IMR-90 (cell line): ENCODE measurements at regions not wholly inside any gene's neighbourhood (a gene's known extent, or its start where the extent isn't known, plus 50 kb on each side); places are given as distances from the start of the nearest gene placed in this dataset.

Experiments
- ATAC-seq: fragments of 200-7000 bp; cut with Tn5 transposase; 2 replicates; pipeline ENCODE4 v1.9.1; 2020; ENCODE audit warnings: low read depth, mild to moderate bottlenecking, moderate library complexity
- BruUV-seq: library from RNA; stranded (reverse); fragments of 400-500 nt; replicated peaks from 2 replicates; lab custom pipeline; 2021; lab: Mats Ljungman, UMichigan
- CTCF ChIA-PET: fragments of 300-600 bp; formaldehyde crosslinking; extraction: SDS; loops from one replicate; lab custom pipeline; 2021; ENCODE audit warnings: antibody characterized with exemption; lab: Yijun Ruan, JAX
- POLR2A ChIA-PET: fragments of 300-600 bp; sonication (Branson Sonifier 250); formaldehyde crosslinking; loops from one replicate; lab custom pipeline; 2022; ENCODE audit warnings: antibody characterized with exemption; ENCODE audit not compliant: unreplicated experiment; lab: Charles Lee
- DNase-seq: peaks from one replicate; pipeline ENCODE4 v3.0.0; 2013
- H2AFZ ChIP-seq: replicated peaks from 2 replicates; pipeline ENCODE3; 2013; ENCODE audit warnings: low read length, mild to moderate bottlenecking; ENCODE audit not compliant: poor library complexity
- H2AK5ac ChIP-seq: 2 replicates; pipeline ENCODE4 v1.6.1; 2013; ENCODE audit warnings: low read depth, low read length, inconsistent platforms
- H2AK9ac ChIP-seq: replicated peaks from 2 replicates; pipeline ENCODE3; 2013; ENCODE audit warnings: mild to moderate bottlenecking, low read depth, low read length, moderate library complexity; ENCODE audit not compliant: poor library complexity
- H2BK120ac ChIP-seq: 2 replicates; pipeline ENCODE4 v1.6.1; 2013; ENCODE audit warnings: low read depth, low read length, inconsistent platforms
- H2BK15ac ChIP-seq: 3 replicates; pipeline ENCODE4 v1.6.1; 2013; ENCODE audit warnings: low read depth, low read length, inconsistent platforms
- H2BK20ac ChIP-seq: 2 replicates; pipeline ENCODE4 v1.6.1; 2013; ENCODE audit warnings: low read depth, mild to moderate bottlenecking, inconsistent platforms, low read length, moderate library complexity
- H2BK5ac ChIP-seq: 2 replicates; pipeline ENCODE4 v1.6.1; 2013; ENCODE audit warnings: mild to moderate bottlenecking, low read depth, low read length, inconsistent platforms; ENCODE audit not compliant: poor library complexity, severe bottlenecking
- H3K14ac ChIP-seq: replicated peaks from 2 replicates; pipeline ENCODE4 v1.6.1; 2013; ENCODE audit warnings: low read depth, low read length, inconsistent platforms
- H3K18ac ChIP-seq: 2 replicates; pipeline ENCODE4 v1.6.1; 2013; ENCODE audit warnings: low read depth, low read length, control low read depth
- H3K23ac ChIP-seq: 2 replicates; pipeline ENCODE4 v1.6.1; 2013; ENCODE audit warnings: low read depth, low read length, inconsistent platforms
- H3K27ac ChIP-seq: 2 replicates; pipeline ENCODE4 v1.5.1; 2013; ENCODE audit warnings: mild to moderate bottlenecking, control low read depth, low read length; ENCODE audit not compliant: insufficient read depth
- H3K27me3 ChIP-seq: 2 replicates; pipeline ENCODE4 v1.6.1; 2013; ENCODE audit warnings: low read length; ENCODE audit not compliant: control insufficient read depth, insufficient read depth
- H3K36me3 ChIP-seq: 2 replicates; pipeline ENCODE4 v1.6.1; 2013; ENCODE audit warnings: low read length, mixed read lengths; ENCODE audit not compliant: control insufficient read depth, insufficient read depth
- H3K4ac ChIP-seq: 2 replicates; pipeline ENCODE4 v1.6.1; 2013; ENCODE audit warnings: low read depth, low read length, inconsistent platforms
- H3K4me1 ChIP-seq: 2 replicates; pipeline ENCODE4 v1.6.1; 2013; ENCODE audit warnings: low read length, mixed read lengths; ENCODE audit not compliant: control insufficient read depth, insufficient read depth
- H3K4me2 ChIP-seq: 2 replicates; pipeline ENCODE4 v1.6.1; 2013; ENCODE audit warnings: low read depth, mild to moderate bottlenecking, control low read depth, low read length, moderate library complexity
- H3K4me3 ChIP-seq: 2 replicates; pipeline ENCODE4 v1.5.1; 2013; ENCODE audit warnings: low read depth, mild to moderate bottlenecking, control low read depth, low read length, moderate library complexity; ENCODE audit not compliant: insufficient read depth
- H3K56ac ChIP-seq: 2 replicates; pipeline ENCODE4 v1.6.1; 2013; ENCODE audit warnings: low read length, inconsistent platforms; ENCODE audit not compliant: insufficient read depth; ENCODE audit errors: extremely low read depth
- H3K79me1 ChIP-seq, 2 experiments: 2 replicates each; pipeline ENCODE4 v1.6.1; 2013; ENCODE audit warnings: low read length in 2 of 2, inconsistent platforms in 1 of 2, low read depth in 1 of 2
- H3K9ac ChIP-seq: 2 replicates; pipeline ENCODE4 v1.6.1; 2013; ENCODE audit warnings: low read depth, low read length, control low read depth
- H3K9me1 ChIP-seq: 2 replicates; pipeline ENCODE4 v1.6.1; 2013; ENCODE audit warnings: low read length, inconsistent platforms; ENCODE audit not compliant: insufficient read depth
- H3K9me3 ChIP-seq: 2 replicates; pipeline ENCODE4 v1.6.1; 2013; ENCODE audit warnings: low read length; ENCODE audit not compliant: control insufficient read depth, insufficient read depth
- H4K20me1 ChIP-seq: 2 replicates; pipeline ENCODE4 v1.6.1; 2013; ENCODE audit warnings: low read length, inconsistent platforms; ENCODE audit not compliant: insufficient read depth
- H4K5ac ChIP-seq: 2 replicates; pipeline ENCODE4 v1.6.1; 2013; ENCODE audit warnings: mild to moderate bottlenecking, low read depth, low read length, control low read depth
- H4K8ac ChIP-seq, 2 experiments: 2 replicates each; pipeline ENCODE4 v1.6.1; 2013; ENCODE audit warnings: low read depth in 2 of 2, low read length in 2 of 2, control low read depth in 1 of 2, inconsistent platforms in 1 of 2
- H4K91ac ChIP-seq: 2 replicates; pipeline ENCODE4 v1.6.1; 2013; ENCODE audit warnings: low read depth, low read length, inconsistent platforms; ENCODE audit not compliant: insufficient read depth
- BHLHE40 ChIP-seq: fragments of 150-350 bp; IDR thresholded peaks from 2 replicates; pipeline ENCODE4 v1.6.1; 2016; ENCODE audit warnings: mild to moderate bottlenecking, low read depth, low read length
- CEBPB ChIP-seq: IDR thresholded peaks from 2 replicates; pipeline ENCODE4 v1.6.1; 2012; ENCODE audit warnings: low read depth, low read length, improper control_type of control experiment
- CHD1 ChIP-seq: IDR thresholded peaks from 2 replicates; pipeline ENCODE4 v1.6.1; 2012; ENCODE audit warnings: low read depth, low read length, improper control_type of control experiment
- CTCF ChIP-seq: conservative IDR thresholded peaks from 2 replicates; pipeline ENCODE4 v1.5.1; 2012; ENCODE audit warnings: mild to moderate bottlenecking, low read depth, low read length, improper control_type of control experiment
- ELK1 ChIP-seq: fragments of 150-350 bp; IDR thresholded peaks from 2 replicates; pipeline ENCODE4 v1.6.1; 2016; ENCODE audit warnings: low read depth, mild to moderate bottlenecking, low read length, moderate library complexity, borderline replicate concordance
- FOS ChIP-seq: fragments of 150-350 bp; IDR thresholded peaks from 2 replicates; pipeline ENCODE4 v1.6.1; 2016; ENCODE audit warnings: low read depth, low read length
- MAFK ChIP-seq: IDR thresholded peaks from 2 replicates; pipeline ENCODE4 v1.6.1; 2012; ENCODE audit warnings: low read depth, low read length, improper control_type of control experiment
- MAZ ChIP-seq: IDR thresholded peaks from 2 replicates; pipeline ENCODE4 v1.6.1; 2012; ENCODE audit warnings: low read depth, mild to moderate bottlenecking, low read length, improper control_type of control experiment, moderate library complexity, borderline replicate concordance
- MXI1 ChIP-seq: IDR thresholded peaks from 2 replicates; pipeline ENCODE4 v1.6.1; 2012; ENCODE audit warnings: low read depth, mild to moderate bottlenecking, low read length, moderate library complexity, borderline replicate concordance
- NFE2L2 ChIP-seq: fragments of 150-350 bp; IDR thresholded peaks from 2 replicates; pipeline ENCODE4 v1.6.1; 2016; ENCODE audit warnings: low read depth, mild to moderate bottlenecking, low read length
- POLR2A ChIP-seq: IDR thresholded peaks from 2 replicates; pipeline ENCODE4 v1.6.1; 2012; ENCODE audit warnings: mild to moderate bottlenecking, low read depth, low read length
- RAD21 ChIP-seq: IDR thresholded peaks from 2 replicates; pipeline ENCODE4 v1.6.1; 2012; ENCODE audit warnings: low read length, improper control_type of control experiment
- RFX5 ChIP-seq: IDR thresholded peaks from 2 replicates; pipeline ENCODE4 v1.8.0; 2012; ENCODE audit warnings: low read depth, mild to moderate bottlenecking, low read length, moderate library complexity
- SMC3 ChIP-seq: fragments of 150-350 bp; IDR thresholded peaks from 2 replicates; pipeline ENCODE4 v1.6.1; 2016; ENCODE audit warnings: low read depth, mild to moderate bottlenecking, antibody characterized with exemption, low read length, moderate library complexity
- USF2 ChIP-seq: fragments of 150-350 bp; IDR thresholded peaks from 2 replicates; pipeline ENCODE4 v1.6.1; 2017; ENCODE audit warnings: mild to moderate bottlenecking, antibody characterized with exemption, low read length, low read depth
- WGBS, 2 experiments: methylation state at CpG; one replicate each; pipeline versions ENCODE4 v1.1.5 to v1.1.7; 2013; ENCODE audit warnings: missing lambda C conversion rate in 2 of 2; ENCODE audit not compliant: insufficient read length in 1 of 2; ENCODE audit errors: extremely low coverage in 2 of 2; 5-methylcytosine and 5-hydroxymethylcytosine counted together
- dilution Hi-C: fragments of 300-500 bp; cut with HindIII; formaldehyde crosslinking; loops from one replicate; pipeline ENCODE4 v1.14.3; 2018; ENCODE audit warnings: low sequenced_read_pairs; ENCODE audit not compliant: unreplicated experiment
- in situ Hi-C: fragments of 300-500 bp; cut with MboI; formaldehyde crosslinking; loops from 3 replicates; pipeline ENCODE4 v1.14.3; 2019; ENCODE audit warnings: low sequenced_read_pairs, inconsistent platforms, mixed read lengths
- intact Hi-C: fragments of 100-400 bp; cut with micrococcal nuclease; formaldehyde crosslinking; loops from 2 replicates; pipeline ENCODE4 v1.10.0; 2022

DNA sequence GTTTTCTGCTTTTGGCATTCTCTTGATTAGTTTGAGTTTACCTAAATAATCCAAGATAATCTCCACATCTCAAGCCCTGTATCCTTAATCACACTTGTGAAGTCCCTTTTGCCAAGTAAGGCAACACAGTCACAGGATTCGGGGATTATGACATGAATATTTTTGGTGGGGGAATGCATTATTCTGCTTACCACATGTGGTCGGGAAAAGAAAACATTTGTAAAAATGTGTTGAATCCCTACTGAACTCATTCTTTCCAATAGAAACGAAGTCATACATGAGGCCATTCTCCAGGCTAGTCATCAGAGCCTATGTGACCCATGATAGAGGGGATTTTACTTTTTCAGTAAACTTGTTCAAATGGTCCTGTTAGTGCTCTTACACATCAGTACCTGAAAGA is 58.5 kb upstream of the PRICKLE1 start:
- no CpG with 5 or more reads among the region's 3 CpGs for WGBS, 2 experiments
- DNase-seq (no peak), ATAC-seq (no peak)
- H3K36me3 ChIP-seq = no peaks in the 10 kb centered on the region
- H3K9ac ChIP-seq = no peak overlapping the region
- no peak overlapping the region for H2AK9ac ChIP-seq
- H3K4ac ChIP-seq = no peak overlapping the region
- H3K23ac ChIP-seq = no peak overlapping the region
- no peak overlapping the region for H2BK20ac ChIP-seq
- no peak overlapping the region for H2BK120ac ChIP-seq
- no peak overlapping the region for H2AK5ac ChIP-seq
- BruUV-seq = no TSS peak
- H3K18ac ChIP-seq = no peak overlapping the region
- ChIA-PET CTCF (no interaction called here), POLR2A (no interaction called here)
- no peaks in the 10 kb centered on the region for H3K4me1 ChIP-seq
- dilution Hi-C loops = no loop called here
- H3K56ac ChIP-seq = no peak overlapping the region
- in situ Hi-C loops = no loop called here
- H4K8ac ChIP-seq = no peak overlapping the region
- H2BK5ac ChIP-seq = no peak overlapping the region
- H3K4me3 ChIP-seq = no peak overlapping the region
- peaks cover 7% of the 10 kb centered on the region; the same call in 1 of the 2 replicates for H3K27me3 ChIP-seq
- H3K4me2 ChIP-seq = no peak overlapping the region
- TF ChIP-seq MAZ (no peak), FOS (no peak), NFE2L2 (no peak), POLR2A (no peak), RAD21 (no peak), ELK1 (no peak), MAFK (no peak), MXI1 (no peak), RFX5 (no peak), USF2 (no peak), CHD1 (no peak), SMC3 (no peak), BHLHE40 (no peak), CEBPB (no peak), CTCF (no peak)
- H3K9me1 ChIP-seq = no peaks in the 10 kb centered on the region
- H2AFZ ChIP-seq = no peak overlapping the region
- peaks cover 2% of the 10 kb centered on the region; the same call in 1 of the 2 replicates for H3K9me3 ChIP-seq
- H4K91ac ChIP-seq = no peak overlapping the region
- H3K79me1 ChIP-seq = no peaks in the 10 kb centered on the region
- intact Hi-C loops = no loop called here
- no peak overlapping the region for H3K27ac ChIP-seq
- no peaks in the 10 kb centered on the region for H4K20me1 ChIP-seq
- no peak overlapping the region for H4K5ac ChIP-seq
- no peak overlapping the region for H2BK15ac ChIP-seq
- no peak overlapping the region for H3K14ac ChIP-seq
